ENCODE measurements at regions not wholly inside any gene's neighbourhood (a gene's known extent, or its start where the extent isn't known, plus 50 kb on each side); places are given as distances from the start of the nearest gene placed in this dataset.

- no peak for DNase-seq
Measured at GRCh38 chr20:16220826-16221225, 352.4 kb downstream of the KIF16B start.

DNA sequence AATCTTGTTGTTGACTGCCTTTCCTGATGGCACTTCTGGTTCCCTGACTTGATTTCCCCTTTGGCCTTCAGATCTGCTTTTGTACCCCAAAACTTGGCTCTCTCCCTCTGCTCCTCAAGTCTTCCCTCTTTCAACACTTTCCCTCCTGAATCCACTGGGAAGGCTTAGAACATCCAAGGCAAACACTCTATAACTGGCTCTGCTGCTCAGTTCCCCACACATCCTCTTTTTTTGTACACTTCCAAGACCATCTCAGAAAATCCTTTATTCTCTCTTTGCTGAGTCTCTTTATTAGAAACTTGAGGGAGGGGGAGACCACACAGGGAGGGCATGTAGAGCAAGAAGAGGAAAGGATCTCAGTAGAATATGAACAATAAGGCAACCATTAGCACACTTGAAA, 354.1 kb downstream of the KIF16B start:
- no peak for DNase-seq

- DNase-seq: no peak
Measured at GRCh38 chr20:16216914-16217230, 356.4 kb downstream of the KIF16B start.

GRCh38 chr20:16216227-16216913, 356.9 kb downstream of the KIF16B start:
- no peak for DNase-seq

DNA sequence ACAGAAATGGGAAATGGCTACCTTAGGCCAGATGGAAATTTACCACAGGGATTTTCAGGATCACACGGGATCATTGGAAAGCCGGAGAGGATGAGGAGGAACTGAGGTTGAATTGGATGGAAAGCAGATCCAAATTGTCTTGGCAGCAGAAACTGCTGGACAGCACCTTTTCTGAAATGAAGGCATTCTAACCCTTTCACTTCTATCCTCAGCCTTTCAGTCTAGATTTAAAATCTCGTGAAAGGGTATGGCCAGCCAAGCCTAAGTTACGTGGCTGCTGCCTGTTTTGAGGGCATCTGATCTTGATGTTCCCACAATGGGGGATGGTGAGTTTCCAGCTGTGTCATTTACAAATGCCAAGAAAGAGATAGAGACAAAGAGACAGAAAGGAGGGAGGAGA, 358.2 kb downstream of the KIF16B start:
- DNase-seq: no peak

GRCh38 chr20:16212790-16213189, 360.5 kb downstream of the KIF16B start:
- DNase-seq: no peak

GRCh38 chr20:16209951-16210361, 363.3 kb downstream of the KIF16B start:
- no peak for DNase-seq

DNA sequence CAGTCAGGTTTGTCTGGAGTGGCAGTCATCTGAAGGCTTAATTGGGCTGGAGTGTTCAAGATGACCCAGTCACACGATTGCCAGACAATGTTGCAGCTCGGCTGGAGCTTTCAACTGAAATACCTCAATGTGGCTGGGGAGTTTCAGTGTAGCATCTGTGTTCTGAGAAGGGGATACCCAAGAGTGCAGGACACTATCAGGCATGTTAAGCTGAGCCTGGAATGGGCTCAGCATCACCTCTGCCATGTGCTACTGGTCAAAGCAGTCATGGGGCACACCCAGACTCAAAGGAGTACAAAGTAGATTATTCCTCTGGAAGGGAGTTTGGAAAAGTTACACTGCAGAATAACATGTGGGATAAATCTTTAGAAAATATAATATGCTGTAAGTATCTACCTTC, 363.9 kb downstream of the KIF16B start:
- no peak for DNase-seq

GRCh38 chr20:16208443-16208842, 364.8 kb downstream of the KIF16B start:
- no peak for DNase-seq

GRCh38 chr20:16206817-16207216, 366.4 kb downstream of the KIF16B start:
- no peak for DNase-seq

- DNase-seq: no peak
Measured at GRCh38 chr20:16205507-16205906, 367.7 kb downstream of the KIF16B start.

DNA sequence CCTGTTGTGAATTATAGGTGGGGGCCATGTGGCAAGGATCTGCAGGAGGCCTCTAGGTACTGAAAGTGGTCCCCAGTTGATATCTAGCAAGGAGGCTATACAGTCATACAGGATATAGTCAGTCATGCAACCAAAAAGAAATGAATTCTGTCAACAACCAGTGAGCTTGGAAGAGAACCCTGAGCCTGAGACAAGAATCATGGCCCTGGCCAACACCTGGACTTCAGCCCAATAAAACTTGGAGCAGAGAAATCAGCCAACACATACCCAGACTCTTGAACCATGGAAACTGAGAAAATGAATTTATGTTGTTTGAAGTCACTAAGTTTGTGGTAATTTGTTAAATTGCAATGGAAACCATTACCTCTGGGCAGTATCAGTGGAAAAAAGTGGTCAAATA, 370.2 kb downstream of the KIF16B start:
- DNase-seq: no peak

- no peak for DNase-seq
Measured at GRCh38 chr20:16201191-16201590, 372.1 kb downstream of the KIF16B start.

DNA sequence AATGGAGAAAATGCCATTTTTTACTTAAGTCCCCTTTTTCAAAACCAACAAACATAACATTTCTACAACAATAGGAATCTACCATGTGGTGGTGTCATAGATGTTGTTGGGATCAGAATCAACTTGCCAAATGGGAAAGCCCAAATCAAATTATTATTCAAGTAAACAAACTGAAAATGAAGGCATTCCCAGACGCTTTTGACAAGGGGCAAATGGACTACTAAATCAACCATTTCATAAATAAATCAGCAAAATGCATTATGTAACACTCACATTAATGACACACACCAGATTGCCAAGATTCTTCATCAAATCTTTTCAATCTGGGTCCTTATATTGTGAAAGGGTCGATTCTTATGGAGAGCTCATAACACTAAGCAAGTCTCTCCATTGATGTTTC, 375.6 kb downstream of the KIF16B start:
- no peak for DNase-seq

GRCh38 chr20:16195671-16196070, 377.6 kb downstream of the KIF16B start:
- no peak for DNase-seq

GRCh38 chr20:16194617-16195360, 378.5 kb downstream of the KIF16B start:
- DNase-seq: no peak

DNA sequence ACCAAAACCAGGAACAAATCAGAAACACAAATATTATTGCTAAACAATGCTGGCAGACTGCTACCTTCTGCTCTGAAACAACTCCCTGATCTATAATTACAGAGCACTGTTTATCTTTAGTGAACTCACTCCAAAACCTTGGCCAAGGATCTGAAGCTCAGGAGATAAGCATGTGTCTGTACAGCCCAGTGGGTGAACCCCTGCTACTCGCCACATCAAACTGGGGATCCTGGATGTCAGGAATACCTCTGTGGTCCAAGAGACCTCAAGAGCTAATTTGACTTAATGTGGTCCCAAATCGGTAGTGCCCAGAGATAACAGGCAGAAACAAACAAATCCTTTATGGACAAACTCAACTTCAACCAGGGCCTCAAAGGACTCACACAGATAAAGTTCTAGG, 381.8 kb downstream of the KIF16B start:
- no peak for DNase-seq

- DNase-seq: no peak
Measured at GRCh38 chr20:16189371-16189770, 383.9 kb downstream of the KIF16B start.

DNA sequence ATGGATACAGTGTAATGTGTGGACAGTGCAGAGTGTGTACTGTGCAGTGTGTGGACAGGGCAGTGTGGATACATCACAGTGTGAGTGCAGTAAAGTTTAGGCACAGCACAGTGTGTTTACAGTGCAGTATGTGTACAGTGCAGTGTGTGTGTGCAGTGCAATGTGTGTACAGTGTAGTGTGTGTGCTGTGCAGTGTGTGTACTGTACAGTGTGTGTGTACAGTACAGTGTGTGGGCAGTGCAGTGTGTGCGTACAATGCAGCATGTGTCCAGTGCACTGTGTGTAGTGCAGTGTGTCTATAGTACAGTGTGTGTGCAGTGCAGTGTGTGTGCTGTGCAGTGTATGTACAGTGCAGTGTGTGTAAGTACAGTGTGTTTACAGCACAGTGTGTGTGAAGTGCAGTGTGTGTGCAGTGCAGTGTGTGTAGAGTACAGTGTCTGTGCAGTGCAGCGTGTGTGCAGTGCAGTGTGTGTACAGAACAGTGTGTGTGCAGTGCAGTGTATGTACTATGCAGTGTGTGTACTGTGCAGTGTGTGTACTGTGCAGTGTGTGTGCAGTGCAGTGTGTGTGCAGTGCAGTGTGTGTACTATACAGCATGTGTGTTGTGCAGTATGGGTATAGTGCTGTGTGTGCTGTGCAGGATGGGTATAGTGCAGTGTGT, 385.2 kb downstream of the KIF16B start:
- DNase-seq: no peak

DNA sequence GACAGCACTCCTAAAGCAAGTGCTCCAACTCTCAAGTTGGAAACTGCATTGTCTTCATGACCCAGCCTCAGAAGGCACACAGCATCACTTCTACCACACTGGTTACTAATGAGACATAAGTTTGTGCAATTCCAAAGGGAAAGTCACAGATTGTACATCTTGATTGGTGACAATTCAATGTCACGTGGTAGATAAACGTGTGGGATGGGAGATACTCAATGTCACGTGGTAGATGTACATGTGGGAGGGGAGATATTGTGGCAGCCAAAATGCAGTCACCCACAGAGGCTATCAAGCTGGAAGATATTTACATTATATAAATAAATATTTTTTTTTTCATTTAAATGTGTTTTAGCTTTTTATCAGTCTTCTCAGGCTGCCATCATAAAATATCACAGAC, 393.3 kb downstream of the KIF16B start:
- DNase-seq: no peak

GRCh38 chr20:16179371-16179770, 393.9 kb downstream of the KIF16B start:
- no peak for DNase-seq

DNA sequence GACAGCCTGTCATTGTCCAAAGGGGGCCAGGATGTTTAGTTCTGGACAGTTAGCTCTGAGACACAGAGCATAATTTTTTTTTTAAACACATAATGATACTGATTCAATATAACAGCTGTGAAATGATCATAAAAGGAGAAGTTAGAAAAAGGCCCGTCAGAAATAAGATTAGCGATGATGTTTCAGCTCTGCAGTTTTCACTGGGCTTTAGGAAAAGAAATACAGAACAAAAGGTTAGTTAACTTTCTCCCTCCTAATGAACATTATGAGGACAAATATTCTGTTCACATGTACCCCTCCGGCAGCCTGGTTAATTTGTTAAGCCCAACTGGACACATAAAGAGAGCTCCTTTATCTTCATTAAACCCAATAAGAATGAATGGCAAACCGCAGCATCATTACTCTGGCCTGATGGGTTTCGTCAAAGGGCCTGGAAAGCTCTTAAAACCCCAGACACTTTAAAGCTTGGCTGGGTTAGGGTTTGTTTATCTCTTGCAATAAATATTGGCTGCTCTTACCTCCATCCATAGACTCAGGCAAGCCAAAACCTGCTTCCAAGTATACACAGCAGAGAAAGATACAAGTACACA, 394.6 kb downstream of the KIF16B start:
- no peak for DNase-seq

GRCh38 chr20:16175322-16175961, 397.8 kb downstream of the KIF16B start:
- DNase-seq: no peak

Measured in NCI-H510A treated with DMSO at 0.1 percent for 48 hours (cell line).